ENCODE measurements at regions not wholly inside any gene's neighbourhood (a gene's known extent, or its start where the extent isn't known, plus 50 kb on each side); places are given as distances from the start of the nearest gene placed in this dataset.
"Not testable (repeated sequence)": the region's sequence is repeated elsewhere in the genome, so short reads cannot be mapped to it uniquely, and the experiment has no call there.

DNA sequence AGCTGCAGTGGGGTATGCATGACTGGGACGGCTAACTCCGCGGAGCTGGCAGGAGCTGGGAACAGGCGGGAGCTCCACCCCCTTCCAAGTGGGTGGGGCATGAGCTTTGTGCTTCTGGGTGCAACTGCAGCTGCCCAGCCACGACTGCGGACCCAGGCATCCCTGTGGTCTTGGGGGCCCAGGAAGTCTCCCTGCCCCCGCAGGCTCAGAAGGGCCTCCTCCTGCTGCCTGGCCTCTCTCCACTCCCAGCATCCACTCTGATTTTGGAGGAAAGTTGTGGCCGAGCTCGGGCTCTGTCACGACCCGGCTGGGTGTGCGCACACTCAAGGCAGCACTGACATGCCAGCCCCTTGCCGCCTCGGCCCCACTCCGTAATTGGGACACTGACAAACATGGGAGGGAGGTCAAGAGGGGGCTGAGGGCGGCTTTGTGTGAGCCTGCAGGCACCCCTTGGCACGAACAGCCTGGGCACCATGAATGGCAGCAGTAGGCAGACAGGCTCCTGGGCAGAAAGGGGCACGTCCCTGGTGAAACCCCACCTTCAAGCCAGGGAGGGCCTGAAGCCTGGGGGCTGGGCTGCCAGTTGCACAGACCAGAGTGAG lies 822.6 kb downstream of the GLUD2 start:
- H3K36me3 Mint-ChIP-seq (ENCODE audit: low read depth), result no peaks in the 10 kb centered on the region
- no peaks in the 10 kb centered on the region for H3K9me3 Mint-ChIP-seq
- H3K27me3 Mint-ChIP-seq (ENCODE audit: low read depth), result no peaks in the 10 kb centered on the region
- H3K4me1 Mint-ChIP-seq (ENCODE audit: low read depth), result no peaks in the 10 kb centered on the region
- H3K27ac Mint-ChIP-seq, result no peak overlapping the region
- H3K4me3 Mint-ChIP-seq, result no peak overlapping the region
- DNase-seq (ENCODE audit: low spot score), result no peak

GRCh38 chrX:121871122-121871521 lies 823.7 kb downstream of the GLUD2 start:
- H3K27ac Mint-ChIP-seq, result no peak overlapping the region
- no peak overlapping the region for H3K4me3 Mint-ChIP-seq
- no peaks in the 10 kb centered on the region for H3K9me3 Mint-ChIP-seq
- no peak for DNase-seq (ENCODE audit: low spot score)
- H3K36me3 Mint-ChIP-seq (ENCODE audit: low read depth), result no peaks in the 10 kb centered on the region
- no peaks in the 10 kb centered on the region for H3K27me3 Mint-ChIP-seq (ENCODE audit: low read depth)
- no peaks in the 10 kb centered on the region for H3K4me1 Mint-ChIP-seq (ENCODE audit: low read depth)

GRCh38 chrX:121876305-121876704 lies 828.9 kb downstream of the GLUD2 start:
- DNase-seq (ENCODE audit: low spot score), result no peak
- Mint-ChIP-seq H3K36me3 (ENCODE audit: low read depth) (no peaks in the 10 kb centered on the region), H3K4me3 (no peak overlapping the region), H3K9me3 (no peaks in the 10 kb centered on the region), H3K27me3 (ENCODE audit: low read depth) (no peaks in the 10 kb centered on the region), H3K27ac (no peak overlapping the region), H3K4me1 (ENCODE audit: low read depth) (no peaks in the 10 kb centered on the region)

DNA sequence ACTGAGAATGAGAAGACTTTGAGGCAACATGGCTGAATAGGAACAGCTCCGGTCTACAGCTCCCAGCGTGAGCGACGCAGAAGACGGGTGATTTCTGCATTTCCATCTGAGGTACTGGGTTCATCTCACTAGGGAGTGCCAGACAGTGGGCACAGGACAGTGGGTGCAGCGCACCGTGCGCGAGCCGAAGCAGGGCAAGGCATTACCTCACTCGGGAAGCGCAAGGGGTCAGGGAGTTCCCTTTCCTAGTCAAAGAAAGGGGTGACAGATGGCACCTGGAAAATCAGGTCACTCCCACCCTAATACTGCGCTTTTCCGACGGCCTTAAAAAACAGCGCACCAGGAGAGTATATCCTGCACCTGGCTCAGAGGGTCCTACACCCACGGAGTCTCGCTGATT lies 829.9 kb downstream of the GLUD2 start:
- H3K27me3 Mint-ChIP-seq (ENCODE audit: low read depth); DNase-seq (ENCODE audit: low spot score); H3K36me3 Mint-ChIP-seq (ENCODE audit: low read depth); H3K27ac Mint-ChIP-seq; H3K4me3 Mint-ChIP-seq; H3K4me1 Mint-ChIP-seq (ENCODE audit: low read depth); H3K9me3 Mint-ChIP-seq: not testable (repeated sequence)

DNA sequence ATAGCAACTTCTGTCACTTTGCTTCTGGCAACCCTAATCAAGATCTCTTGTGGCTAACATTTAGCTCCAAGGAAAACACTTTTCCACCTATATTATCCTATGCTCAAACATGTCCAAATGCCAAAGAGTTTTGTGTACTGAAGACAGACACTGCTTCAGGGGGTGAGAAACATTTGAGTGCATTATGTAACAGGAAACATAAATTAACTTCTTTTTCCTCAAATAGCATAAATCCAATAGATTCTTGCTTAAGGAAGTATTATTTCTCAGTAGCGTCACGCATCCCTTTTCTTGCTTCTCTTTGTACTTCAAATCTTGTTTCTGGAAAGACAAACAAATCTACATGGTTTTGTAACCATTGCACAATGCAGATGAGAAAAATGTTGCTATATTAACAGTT lies 839.1 kb downstream of the GLUD2 start:
- H3K9me3 Mint-ChIP-seq, result no peaks in the 10 kb centered on the region

GRCh38 chrX:121894756-121895155 lies 847.3 kb downstream of the GLUD2 start:
- no peak overlapping the region for H3K4me3 Mint-ChIP-seq
- no peak overlapping the region for H3K27ac Mint-ChIP-seq
- no peaks in the 10 kb centered on the region for H3K4me1 Mint-ChIP-seq (ENCODE audit: low read depth)
- DNase-seq (ENCODE audit: low spot score), result no peak
- no peaks in the 10 kb centered on the region for H3K9me3 Mint-ChIP-seq
- no peaks in the 10 kb centered on the region for H3K36me3 Mint-ChIP-seq (ENCODE audit: low read depth)
- H3K27me3 Mint-ChIP-seq (ENCODE audit: low read depth), result no peaks in the 10 kb centered on the region

More for the DNA sequence above, 839.1 kb downstream of the GLUD2 start:
- Mint-ChIP-seq H3K4me1 (ENCODE audit: low read depth) (no peaks in the 10 kb centered on the region), H3K4me3 (no peak overlapping the region), H3K36me3 (ENCODE audit: low read depth) (no peaks in the 10 kb centered on the region), H3K27me3 (ENCODE audit: low read depth) (no peaks in the 10 kb centered on the region), H3K27ac (no peak overlapping the region)
- no peak for DNase-seq (ENCODE audit: low spot score)

DNA sequence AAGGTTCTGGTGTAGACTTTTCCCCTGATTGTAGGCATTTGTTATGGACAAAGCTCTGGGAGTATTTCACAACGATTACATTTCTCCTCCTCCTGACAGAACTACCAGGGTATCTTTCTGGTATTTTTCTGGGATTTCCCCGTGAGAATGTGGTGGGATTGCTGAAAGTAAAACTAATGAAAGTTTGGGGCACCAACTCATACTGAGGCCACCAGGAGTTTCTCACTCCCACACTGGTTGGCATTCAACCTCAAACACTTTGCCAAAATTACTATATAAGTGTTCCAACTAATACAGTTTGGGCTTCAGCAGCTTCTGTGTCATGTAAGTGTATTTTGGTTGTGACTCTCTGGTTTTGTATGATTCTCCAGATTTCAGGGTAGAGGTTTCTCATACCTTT lies 855.1 kb downstream of the GLUD2 start:
- Mint-ChIP-seq H3K27ac (no peak overlapping the region), H3K4me1 (ENCODE audit: low read depth) (no peaks in the 10 kb centered on the region), H3K27me3 (ENCODE audit: low read depth) (no peaks in the 10 kb centered on the region), H3K4me3 (no peak overlapping the region), H3K9me3 (no peaks in the 10 kb centered on the region), H3K36me3 (ENCODE audit: low read depth) (no peaks in the 10 kb centered on the region)
- no peak for DNase-seq (ENCODE audit: low spot score)

GRCh38 chrX:121903961-121904360 lies 856.6 kb downstream of the GLUD2 start:
- no peak overlapping the region for H3K4me3 Mint-ChIP-seq
- no peaks in the 10 kb centered on the region for H3K9me3 Mint-ChIP-seq
- no peaks in the 10 kb centered on the region for H3K4me1 Mint-ChIP-seq (ENCODE audit: low read depth)
- no peaks in the 10 kb centered on the region for H3K27me3 Mint-ChIP-seq (ENCODE audit: low read depth)
- DNase-seq (ENCODE audit: low spot score), result no peak
- H3K27ac Mint-ChIP-seq, result no peak overlapping the region
- H3K36me3 Mint-ChIP-seq (ENCODE audit: low read depth), result no peaks in the 10 kb centered on the region

DNA sequence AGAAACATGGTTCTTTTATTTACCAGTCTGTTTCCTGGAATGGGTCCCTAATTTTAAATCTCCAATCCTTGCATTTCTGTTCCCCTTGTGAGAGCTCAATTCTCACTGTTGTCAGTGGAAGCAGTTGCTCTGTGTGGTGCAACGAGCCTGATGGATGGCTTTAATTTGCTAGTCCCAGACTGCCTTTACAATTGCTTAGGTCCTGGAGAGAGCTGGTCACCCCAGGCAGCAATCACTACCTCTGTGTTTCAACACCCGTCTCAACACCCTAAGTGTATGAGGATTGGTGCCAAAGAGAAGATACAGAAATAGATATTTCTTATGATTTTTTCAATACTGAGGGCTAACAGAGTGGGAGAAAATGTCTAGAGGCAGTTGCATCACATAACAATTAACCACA lies 873.8 kb downstream of the GLUD2 start:
- Mint-ChIP-seq H3K36me3 (ENCODE audit: low read depth) (no peaks in the 10 kb centered on the region), H3K27me3 (ENCODE audit: low read depth) (no peaks in the 10 kb centered on the region), H3K4me1 (ENCODE audit: low read depth) (no peaks in the 10 kb centered on the region), H3K4me3 (no peak overlapping the region), H3K9me3 (peaks cover 7% of the 10 kb centered on the region), H3K27ac (no peak overlapping the region)
- DNase-seq (ENCODE audit: low spot score), result no peak

- Mint-ChIP-seq H3K27ac (no peak overlapping the region), H3K4me1 (ENCODE audit: low read depth) (no peaks in the 10 kb centered on the region), H3K4me3 (no peak overlapping the region), H3K27me3 (ENCODE audit: low read depth) (no peaks in the 10 kb centered on the region), H3K9me3 (peaks cover 7% of the 10 kb centered on the region), H3K36me3 (ENCODE audit: low read depth) (no peaks in the 10 kb centered on the region)
- no peak for DNase-seq (ENCODE audit: low spot score)
Measured at GRCh38 chrX:121931567-121931966, 884.2 kb downstream of the GLUD2 start.

GRCh38 chrX:121932688-121933087 lies 885.3 kb downstream of the GLUD2 start:
- H3K36me3 Mint-ChIP-seq (ENCODE audit: low read depth), result no peaks in the 10 kb centered on the region
- no peak for DNase-seq (ENCODE audit: low spot score)
- no peak overlapping the region for H3K27ac Mint-ChIP-seq
- no peaks in the 10 kb centered on the region for H3K27me3 Mint-ChIP-seq (ENCODE audit: low read depth)
- H3K4me3 Mint-ChIP-seq, result no peak overlapping the region
- H3K9me3 Mint-ChIP-seq, result peaks cover 1% of the 10 kb centered on the region
- no peaks in the 10 kb centered on the region for H3K4me1 Mint-ChIP-seq (ENCODE audit: low read depth)

- no peak for DNase-seq (ENCODE audit: low spot score)
- no peaks in the 10 kb centered on the region for H3K9me3 Mint-ChIP-seq
- H3K36me3 Mint-ChIP-seq (ENCODE audit: low read depth), result no peaks in the 10 kb centered on the region
- H3K27ac Mint-ChIP-seq, result no peak overlapping the region
- no peaks in the 10 kb centered on the region for H3K27me3 Mint-ChIP-seq (ENCODE audit: low read depth)
- H3K4me1 Mint-ChIP-seq (ENCODE audit: low read depth), result no peaks in the 10 kb centered on the region
- no peak overlapping the region for H3K4me3 Mint-ChIP-seq
Measured at GRCh38 chrX:121949041-121949760, 901.8 kb downstream of the GLUD2 start.

DNA sequence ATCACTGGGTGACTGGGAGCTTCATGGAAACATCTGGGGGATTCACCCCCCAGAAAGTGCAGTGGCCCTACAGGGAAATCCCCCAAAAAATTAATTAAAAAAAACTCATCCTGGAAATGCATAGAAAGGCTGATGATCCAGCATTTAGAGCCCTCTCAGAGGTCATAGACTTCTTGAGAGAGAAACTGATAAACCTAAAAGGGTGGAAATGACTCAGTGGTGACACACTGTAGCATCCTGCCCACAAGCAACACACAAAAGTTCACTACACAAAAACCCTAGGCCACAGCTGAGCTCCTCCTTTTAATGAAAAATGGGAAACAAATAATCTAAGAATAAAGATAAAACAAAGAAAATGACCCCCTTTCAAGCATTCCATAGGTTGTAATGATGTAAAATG lies 911.5 kb downstream of the GLUD2 start:
- Mint-ChIP-seq H3K4me3 (no peak overlapping the region), H3K27ac (no peak overlapping the region)

GRCh38 chrX:121975671-121976070 lies 928.3 kb downstream of the GLUD2 start:
- DNase-seq (ENCODE audit: low spot score), result no peak
- no peaks in the 10 kb centered on the region for H3K27me3 Mint-ChIP-seq (ENCODE audit: low read depth)
- no peaks in the 10 kb centered on the region for H3K36me3 Mint-ChIP-seq (ENCODE audit: low read depth)
- H3K27ac Mint-ChIP-seq, result no peak overlapping the region
- peaks cover 5% of the 10 kb centered on the region for H3K9me3 Mint-ChIP-seq
- H3K4me1 Mint-ChIP-seq (ENCODE audit: low read depth), result no peaks in the 10 kb centered on the region
- no peak overlapping the region for H3K4me3 Mint-ChIP-seq

More for the DNA sequence above, 911.5 kb downstream of the GLUD2 start:
- DNase-seq (ENCODE audit: low spot score), result no peak
- H3K4me1 Mint-ChIP-seq (ENCODE audit: low read depth), result no peaks in the 10 kb centered on the region
- H3K27me3 Mint-ChIP-seq (ENCODE audit: low read depth), result no peaks in the 10 kb centered on the region
- no peaks in the 10 kb centered on the region for H3K9me3 Mint-ChIP-seq
- no peaks in the 10 kb centered on the region for H3K36me3 Mint-ChIP-seq (ENCODE audit: low read depth)

DNA sequence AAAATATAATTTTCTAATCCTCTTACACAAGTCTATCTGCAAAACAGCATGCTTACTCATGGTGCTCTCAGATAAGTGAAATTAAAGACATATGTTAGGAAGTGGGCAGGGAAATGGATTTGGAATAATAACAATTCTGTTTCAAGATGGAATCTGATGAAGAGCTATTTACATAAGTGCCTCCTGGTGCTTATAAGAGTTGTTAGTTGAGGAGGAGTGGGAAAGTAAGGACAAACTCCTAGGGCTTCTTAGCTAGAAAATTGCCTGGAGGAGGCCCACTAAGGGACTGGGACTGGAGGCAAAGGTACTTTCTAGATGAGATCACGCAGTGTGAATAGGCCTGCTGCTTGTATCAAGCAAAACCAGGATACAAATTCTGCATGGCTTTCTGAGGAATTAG lies 939.8 kb downstream of the GLUD2 start:
- H3K27me3 Mint-ChIP-seq (ENCODE audit: low read depth), result no peaks in the 10 kb centered on the region
- no peak overlapping the region for H3K27ac Mint-ChIP-seq
- DNase-seq (ENCODE audit: low spot score), result no peak
- no peaks in the 10 kb centered on the region for H3K4me1 Mint-ChIP-seq (ENCODE audit: low read depth)
- no peak overlapping the region for H3K4me3 Mint-ChIP-seq
- H3K36me3 Mint-ChIP-seq (ENCODE audit: low read depth), result no peaks in the 10 kb centered on the region
- no peaks in the 10 kb centered on the region for H3K9me3 Mint-ChIP-seq

Measured in T-helper 2 cell treated with Interferon-gamma antibody and Interleukin-4, amounts not matched to agents 5 μg/mL and 100 μg/mL, for 36 hours (primary cell).